Uterus (tissue), 2 donors: ENCODE measurements at regions not wholly inside any gene's neighbourhood (a gene's known extent, or its start where the extent isn't known, plus 50 kb on each side); places are given as distances from the start of the nearest gene placed in this dataset.

ENCODE experiments used
- POLR2A ChIP-seq, 2 donors: fragments of 450-650 bp; IDR thresholded peaks; one replicate each; pipeline ENCODE4 v1.6.1; 2016; ENCODE audit warnings: antibody characterized with exemption in 2 of 2, mild to moderate bottlenecking in 1 of 2, moderate library complexity in 1 of 2
- TF ChIP-seq, protein P1 (sequence below), 4 experiments: fragments of 200-600 bp in 2 of 4; fragments of 450-650 bp in 2 of 4; sonication (generic) in 2 of 4; IDR thresholded peaks; one replicate each; pipeline ENCODE4 v1.5.1; 2016 to 2019; ENCODE audit warnings: antibody characterized with exemption in 4 of 4, mild to moderate bottlenecking in 2 of 4, moderate library complexity in 1 of 4

DNA sequence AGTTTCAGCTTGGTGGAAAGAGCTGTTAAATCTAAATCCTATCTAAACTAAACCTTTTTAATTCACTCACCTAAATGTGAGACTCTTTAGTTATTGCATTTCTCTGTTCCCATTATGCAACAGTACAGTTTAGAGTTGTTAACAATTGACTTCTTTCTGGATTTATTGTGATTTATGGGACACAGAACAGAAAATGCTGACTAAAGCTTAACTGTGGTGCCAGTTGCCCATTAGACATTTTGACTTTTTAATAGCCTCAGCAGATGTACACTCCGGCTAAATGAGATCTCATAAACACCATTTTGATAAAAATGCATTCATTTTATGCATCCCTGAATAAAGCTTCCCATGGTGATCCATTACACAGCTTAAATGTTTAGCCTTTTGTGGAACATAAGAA, 356.6 kb downstream of the CASP12 start:
- TF ChIP-seq, protein P1, sequence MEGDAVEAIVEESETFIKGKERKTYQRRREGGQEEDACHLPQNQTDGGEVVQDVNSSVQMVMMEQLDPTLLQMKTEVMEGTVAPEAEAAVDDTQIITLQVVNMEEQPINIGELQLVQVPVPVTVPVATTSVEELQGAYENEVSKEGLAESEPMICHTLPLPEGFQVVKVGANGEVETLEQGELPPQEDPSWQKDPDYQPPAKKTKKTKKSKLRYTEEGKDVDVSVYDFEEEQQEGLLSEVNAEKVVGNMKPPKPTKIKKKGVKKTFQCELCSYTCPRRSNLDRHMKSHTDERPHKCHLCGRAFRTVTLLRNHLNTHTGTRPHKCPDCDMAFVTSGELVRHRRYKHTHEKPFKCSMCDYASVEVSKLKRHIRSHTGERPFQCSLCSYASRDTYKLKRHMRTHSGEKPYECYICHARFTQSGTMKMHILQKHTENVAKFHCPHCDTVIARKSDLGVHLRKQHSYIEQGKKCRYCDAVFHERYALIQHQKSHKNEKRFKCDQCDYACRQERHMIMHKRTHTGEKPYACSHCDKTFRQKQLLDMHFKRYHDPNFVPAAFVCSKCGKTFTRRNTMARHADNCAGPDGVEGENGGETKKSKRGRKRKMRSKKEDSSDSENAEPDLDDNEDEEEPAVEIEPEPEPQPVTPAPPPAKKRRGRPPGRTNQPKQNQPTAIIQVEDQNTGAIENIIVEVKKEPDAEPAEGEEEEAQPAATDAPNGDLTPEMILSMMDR (IDR thresholded peaks at IDR 0.05), result no peak
- no peak for TF ChIP-seq POLR2A (IDR thresholded peaks at IDR 0.05)
